HUDEP-2 (cell line): ENCODE measurements at regions not wholly inside any gene's neighbourhood (a gene's known extent, or its start where the extent isn't known, plus 50 kb on each side); places are given as distances from the start of the nearest gene placed in this dataset.

ENCODE experiments used
- DNase-seq, 76 experiments: peaks; one replicate each; lab custom pipeline; 2025; ENCODE audit not compliant: unreplicated experiment in 76 of 76; lab: John Stamatoyannopoulos, UW

- DNase-seq, result no peak
These were observed 480.7 kb upstream of the THBS1 start for GRCh38 chr15:39100106-39100660.

- DNase-seq, result no peak
These were observed 478.4 kb upstream of the THBS1 start for GRCh38 chr15:39102431-39102830.

- DNase-seq, result no peak
These were observed 473.9 kb upstream of the THBS1 start for GRCh38 chr15:39106950-39107349.

- no peak for DNase-seq
These were observed 472.9 kb upstream of the THBS1 start for GRCh38 chr15:39108021-39108420.

DNA sequence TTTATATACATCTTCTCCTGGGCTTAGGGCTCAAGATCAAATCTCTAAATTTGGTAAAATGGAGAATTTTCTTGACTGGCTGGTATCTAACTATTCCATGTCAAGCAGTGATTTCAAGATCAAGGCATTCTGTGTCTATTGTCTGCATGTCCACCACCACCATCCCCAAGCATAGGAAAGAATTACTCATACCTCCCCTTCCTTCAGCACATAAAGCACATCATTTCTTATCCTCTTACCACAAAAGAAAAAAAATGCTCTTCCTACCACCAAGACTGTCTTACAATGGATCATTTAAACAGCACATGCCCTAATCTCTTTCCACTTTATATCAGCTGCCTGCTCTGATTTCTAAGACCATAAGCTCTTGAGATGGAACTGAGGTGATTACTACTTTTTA is 470.5 kb upstream of the THBS1 start:
- no peak for DNase-seq

DNA sequence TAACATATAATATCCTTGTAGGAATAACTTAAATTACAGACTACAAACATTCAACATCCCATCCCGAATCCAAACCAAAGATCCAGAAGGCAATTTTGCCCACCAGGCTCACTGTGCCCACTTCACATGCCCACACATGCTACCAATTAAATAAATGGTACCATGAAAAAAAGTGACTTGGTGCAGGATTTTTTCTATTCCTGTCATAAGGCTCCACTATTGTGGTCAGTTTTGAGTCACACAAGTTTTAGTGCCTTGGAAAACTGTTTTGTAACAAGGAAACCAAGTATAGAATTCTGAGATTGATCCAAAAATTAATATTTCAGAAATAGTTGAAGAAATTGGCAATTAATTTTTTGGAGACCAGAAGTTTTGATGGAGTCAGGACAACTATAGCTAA is 470.1 kb upstream of the THBS1 start:
- no peak for DNase-seq

DNA sequence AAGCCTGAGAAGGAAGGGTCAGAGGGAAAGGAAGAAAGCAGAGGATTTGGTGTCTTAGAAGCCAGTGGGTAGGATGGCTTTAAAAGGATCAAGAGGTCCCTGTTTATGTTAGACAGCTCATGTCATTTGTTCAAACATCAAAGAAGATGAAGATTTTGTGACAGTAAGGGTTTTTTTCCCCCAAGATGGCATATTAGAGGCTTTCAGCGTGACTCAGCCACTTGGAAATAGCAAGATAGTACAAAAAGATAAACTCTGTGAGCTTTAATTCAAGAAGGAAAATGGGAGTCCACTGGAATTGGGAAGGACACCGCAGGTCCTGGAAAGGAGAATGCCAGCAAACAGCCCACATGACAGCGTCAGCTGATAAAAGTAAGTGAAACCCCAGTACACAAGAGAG is 467.1 kb upstream of the THBS1 start:
- no peak for DNase-seq

- no peak for DNase-seq
These were observed 466.0 kb upstream of the THBS1 start for GRCh38 chr15:39114690-39115378.

- DNase-seq, result no peak
These were observed 465.4 kb upstream of the THBS1 start for GRCh38 chr15:39115379-39116057.

GRCh38 chr15:39118510-39118909 is 462.4 kb upstream of the THBS1 start:
- DNase-seq, result no peak

GRCh38 chr15:39124155-39124552 is 456.7 kb upstream of the THBS1 start:
- no peak for DNase-seq

DNA sequence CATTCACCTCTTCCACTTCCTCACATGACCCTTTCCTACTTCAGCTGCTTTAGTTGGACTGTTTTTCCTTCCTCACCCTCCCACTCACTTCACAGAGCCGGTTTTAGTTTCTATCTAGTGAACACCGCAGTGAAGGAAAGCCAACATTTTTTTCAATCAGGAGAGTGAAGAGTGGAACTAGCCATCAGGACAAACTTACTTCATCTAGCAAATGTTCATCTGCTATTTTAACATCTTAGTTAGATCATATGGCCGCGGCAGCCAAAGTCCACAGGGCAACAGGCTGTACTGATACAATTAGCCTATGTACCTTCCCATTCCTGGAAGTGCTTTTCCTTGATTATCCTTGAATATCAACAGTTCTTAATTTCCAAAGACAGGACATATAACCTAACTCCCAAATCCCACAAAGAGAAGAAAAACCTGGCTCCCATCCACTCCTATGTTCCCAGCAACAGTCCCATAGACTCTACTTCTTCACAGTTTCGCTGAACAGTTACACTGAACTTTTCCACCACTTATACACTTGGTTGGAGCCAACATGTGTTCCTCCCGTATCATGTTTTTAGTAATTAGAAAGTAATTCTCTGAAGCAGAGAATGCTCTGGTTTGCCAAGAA is 456.2 kb upstream of the THBS1 start:
- no peak for DNase-seq

- no peak for DNase-seq
These were observed 455.7 kb upstream of the THBS1 start for GRCh38 chr15:39125226-39125625.

DNA sequence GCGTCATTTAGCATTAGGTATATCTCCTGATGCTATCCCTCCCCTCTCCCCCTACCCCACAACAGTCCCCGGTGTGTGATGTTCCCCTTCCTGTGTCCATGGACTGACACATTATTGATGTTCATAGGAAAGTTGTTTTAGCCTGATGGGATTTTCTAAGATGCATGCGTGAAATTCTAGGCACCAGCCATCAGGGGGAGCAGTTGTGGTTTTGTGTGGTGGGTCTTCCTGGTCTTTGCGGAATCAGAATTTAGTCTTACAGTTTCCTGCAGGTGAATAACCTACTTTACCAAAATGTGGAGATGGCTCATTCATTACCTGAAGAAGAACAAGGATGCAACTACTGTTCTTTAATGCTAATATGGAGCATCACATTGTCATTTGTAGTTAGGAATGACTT is 455.0 kb upstream of the THBS1 start:
- peak in 20 of 76 experiments; percentile 1 to 32 (median 6) for DNase-seq

DNA sequence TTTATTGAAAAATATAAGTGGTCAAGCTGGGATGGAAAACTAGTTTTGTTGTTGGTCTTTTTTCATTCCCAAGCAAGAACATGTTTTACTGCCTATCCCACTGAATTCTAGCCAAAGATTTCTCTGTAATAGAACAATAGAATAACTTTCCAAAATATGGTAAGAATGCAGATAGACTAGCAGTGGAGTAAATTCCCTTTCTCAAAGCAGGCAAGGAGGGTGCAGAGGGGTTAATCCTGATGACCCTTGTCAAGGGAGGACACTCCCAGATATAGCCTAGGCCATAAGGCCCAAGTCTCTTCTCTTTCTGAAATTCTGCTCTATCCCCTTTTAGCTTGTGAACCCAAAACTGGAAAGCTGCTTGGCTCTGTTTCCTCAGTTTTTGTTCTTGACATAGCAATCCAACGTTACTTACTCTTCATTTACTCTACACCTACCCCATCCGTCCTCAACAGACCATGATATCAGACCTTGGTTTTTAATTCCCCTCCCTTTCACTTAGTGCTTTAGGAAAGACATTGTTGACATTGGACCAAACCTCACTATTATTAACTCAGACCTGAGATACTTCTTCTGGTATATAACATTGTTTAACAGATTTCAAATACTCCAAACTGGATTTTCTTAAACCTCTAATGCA is 453.6 kb upstream of the THBS1 start:
- DNase-seq, result no peak

DNA sequence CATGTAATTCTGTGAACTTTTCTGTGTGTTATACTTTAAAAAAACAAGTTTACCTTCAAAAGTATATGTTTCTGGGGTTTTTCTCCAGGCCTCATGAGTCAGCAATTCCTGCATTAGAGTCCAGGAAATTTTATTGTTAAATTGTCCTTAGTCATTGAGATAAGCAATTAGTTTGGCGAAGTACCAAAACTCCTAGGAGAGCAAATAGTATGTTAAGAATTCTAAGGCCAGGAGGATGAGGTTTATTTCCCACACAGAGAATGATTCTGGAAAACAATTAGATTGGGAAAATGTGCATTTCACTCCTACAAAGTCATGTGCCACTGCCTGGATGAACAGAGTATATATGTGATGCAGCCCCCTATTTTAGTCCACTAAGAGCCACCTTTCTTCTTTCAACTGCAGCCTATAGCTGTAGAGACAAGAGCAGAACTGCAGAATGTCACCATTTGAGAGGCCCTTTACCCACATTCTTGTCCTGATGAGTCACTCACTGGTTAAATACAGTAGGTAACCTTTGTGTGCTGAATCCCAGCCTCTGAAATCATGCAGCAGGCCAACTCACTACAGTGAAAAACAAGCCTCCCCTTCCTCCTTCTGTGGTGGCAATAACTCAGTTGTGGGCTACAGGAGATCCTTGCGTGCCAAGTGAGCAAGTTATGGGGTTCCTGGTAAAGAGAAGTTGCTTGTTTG is 452.8 kb upstream of the THBS1 start:
- DNase-seq, result peak in 3 of 76 experiments; percentile 1 to 9 (median 2)

GRCh38 chr15:39128746-39129145 is 452.1 kb upstream of the THBS1 start:
- DNase-seq, result no peak

DNA sequence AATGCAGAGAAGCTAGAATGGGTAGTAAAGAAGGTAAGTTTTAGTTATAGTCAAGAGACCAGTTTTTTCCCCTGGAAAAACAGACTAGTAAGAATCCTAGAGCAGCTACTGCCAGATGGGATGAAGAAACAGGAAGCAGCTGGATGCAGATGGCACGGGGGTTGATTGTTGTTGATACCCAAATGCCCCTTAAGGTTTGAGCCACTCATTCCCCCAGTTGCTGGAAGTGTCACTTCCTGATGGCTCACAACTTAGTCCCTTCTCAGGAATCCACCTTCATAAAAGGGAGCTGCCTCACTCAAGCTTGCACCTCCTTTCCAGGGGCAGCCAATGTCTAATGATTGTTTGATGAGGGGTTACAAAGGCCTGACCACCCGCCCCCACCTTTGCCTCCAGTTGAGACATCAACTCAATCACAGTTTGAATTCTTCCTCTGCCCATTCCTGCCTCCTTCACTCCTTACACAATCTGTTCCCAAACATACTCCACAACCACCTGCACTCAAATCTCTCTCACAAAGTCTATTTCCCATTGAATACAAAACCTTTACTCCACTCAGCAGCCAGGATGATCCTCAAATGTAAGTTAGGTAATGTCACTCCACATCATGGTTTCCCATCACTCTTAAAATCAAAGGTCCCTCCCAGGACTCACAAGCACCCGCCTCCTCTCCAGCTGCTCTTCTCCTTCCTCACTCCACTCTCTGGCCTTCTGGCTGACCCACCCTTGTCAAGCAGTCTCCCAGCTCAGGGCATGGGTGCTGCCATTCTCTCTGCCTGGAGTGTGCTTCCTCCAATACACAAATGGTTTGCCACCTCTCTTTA is 450.1 kb upstream of the THBS1 start:
- no peak for DNase-seq

- DNase-seq, result no peak
These were observed 449.3 kb upstream of the THBS1 start for GRCh38 chr15:39131609-39132008.

DNA sequence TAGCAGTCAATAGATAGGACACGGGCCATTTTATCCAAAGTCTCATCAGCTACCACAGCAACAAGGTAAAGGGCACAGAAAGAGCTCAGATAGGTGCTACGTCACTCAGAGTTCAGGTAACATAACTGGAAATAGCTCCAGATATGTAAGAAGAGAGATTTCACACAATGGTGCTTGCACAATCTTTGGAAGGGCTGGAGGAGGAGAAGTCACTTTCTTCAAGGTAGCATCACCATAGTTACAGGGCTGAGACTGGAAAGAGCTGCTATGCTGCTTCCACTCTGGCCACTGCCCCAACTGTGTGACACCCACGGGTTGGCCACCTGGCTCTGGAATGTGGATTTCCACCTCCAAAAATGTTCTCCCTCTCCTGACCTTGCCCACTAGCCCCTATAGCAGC is 448.8 kb upstream of the THBS1 start:
- no peak for DNase-seq
